ENCODE measurements at regions not wholly inside any gene's neighbourhood (a gene's known extent, or its start where the extent isn't known, plus 50 kb on each side); places are given as distances from the start of the nearest gene placed in this dataset.

DNA sequence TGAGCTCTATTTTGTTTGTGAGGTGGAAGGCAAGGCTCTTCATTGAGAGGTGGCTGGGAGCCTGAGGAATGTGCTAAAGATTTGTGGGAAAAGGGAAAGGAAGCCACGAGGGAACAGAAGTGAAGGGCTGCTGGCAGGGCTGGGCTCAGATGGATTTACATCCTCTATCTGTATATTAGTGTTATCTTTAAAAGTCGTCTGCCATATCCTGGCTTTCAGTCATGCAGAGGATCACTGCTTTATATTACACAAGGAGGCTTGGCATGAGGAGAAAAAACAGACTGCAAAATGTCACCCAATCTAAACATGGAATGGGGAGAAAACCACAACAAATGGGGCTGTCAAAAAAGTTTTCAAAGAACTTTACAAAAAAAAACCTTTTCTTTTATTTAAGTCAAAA, 434.4 kb downstream of the HRH4 start:
- Mint-ChIP-seq H3K9me3 (peaks cover 6% of the 10 kb centered on the region), H3K27me3 (peaks cover 15% of the 10 kb centered on the region), H3K4me3 (no peak overlapping the region), H3K27ac (ENCODE audit: low read depth) (no peak overlapping the region), H3K4me1 (no peaks in the 10 kb centered on the region), H3K36me3 (ENCODE audit: insufficient read depth) (no peaks in the 10 kb centered on the region)
- DNase-seq (ENCODE audit: low spot score in 2 of 2): no peak
- no peak for ATAC-seq (replicated peaks; ENCODE audit: extremely low read depth, poor library complexity, severe bottlenecking)

DNA sequence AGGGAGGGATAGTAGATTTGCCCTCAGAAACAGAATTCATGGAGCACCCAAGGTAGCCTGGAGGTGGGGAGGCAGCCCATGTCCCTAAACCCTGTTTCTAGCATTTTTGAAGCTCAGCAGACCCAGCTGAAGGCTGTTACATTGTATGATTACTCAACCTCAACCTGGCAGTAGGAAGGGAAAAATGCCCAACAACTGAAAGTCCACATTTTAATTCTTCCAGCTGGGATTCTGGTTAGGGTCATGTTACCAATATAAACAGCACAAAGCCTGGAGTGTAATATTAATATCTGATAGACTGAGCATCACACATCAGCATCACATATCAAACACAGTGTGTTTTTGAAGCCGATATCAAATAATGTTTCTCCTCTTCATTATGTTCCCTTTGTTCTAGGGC, 437.0 kb downstream of the HRH4 start:
- Mint-ChIP-seq H3K27me3 (peaks cover 25% of the 10 kb centered on the region), H3K4me1 (no peaks in the 10 kb centered on the region), H3K4me3 (no peak overlapping the region), H3K36me3 (ENCODE audit: insufficient read depth) (no peaks in the 10 kb centered on the region), H3K27ac (ENCODE audit: low read depth) (no peak overlapping the region), H3K9me3 (peaks cover 13% of the 10 kb centered on the region)
- DNase-seq (ENCODE audit: low spot score in 2 of 2) (no peak), ATAC-seq (replicated peaks; ENCODE audit: extremely low read depth, poor library complexity, severe bottlenecking) (no peak)

DNA sequence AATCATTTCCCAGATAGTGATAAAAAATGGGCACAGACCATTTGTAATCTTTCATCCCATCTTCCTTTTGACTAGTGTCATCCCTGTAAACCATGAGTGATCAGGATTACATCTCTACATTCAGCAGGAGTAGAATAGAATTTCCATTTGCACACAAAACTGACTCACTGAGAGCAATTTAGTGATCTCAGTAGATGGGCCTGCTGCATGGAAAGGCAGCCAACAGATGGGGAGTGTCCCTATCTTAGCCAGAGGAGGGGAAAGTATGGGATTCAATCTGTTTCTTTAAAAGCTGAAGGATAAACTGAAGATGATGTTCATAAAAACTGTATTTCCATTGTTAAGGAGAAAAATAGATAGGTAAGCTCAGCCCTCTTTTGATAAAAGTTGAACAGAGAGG, 441.7 kb downstream of the ZNF521 start:
- H3K36me3 Mint-ChIP-seq (ENCODE audit: insufficient read depth): no peaks in the 10 kb centered on the region
- no peaks in the 10 kb centered on the region for H3K27me3 Mint-ChIP-seq
- no peaks in the 10 kb centered on the region for H3K4me1 Mint-ChIP-seq
- no peak for ATAC-seq (replicated peaks; ENCODE audit: extremely low read depth, poor library complexity, severe bottlenecking)
- H3K9me3 Mint-ChIP-seq: no peaks in the 10 kb centered on the region
- no peak for DNase-seq (ENCODE audit: low spot score in 2 of 2)
- H3K27ac Mint-ChIP-seq (ENCODE audit: low read depth): no peak overlapping the region
- H3K4me3 Mint-ChIP-seq: no peak overlapping the region

DNA sequence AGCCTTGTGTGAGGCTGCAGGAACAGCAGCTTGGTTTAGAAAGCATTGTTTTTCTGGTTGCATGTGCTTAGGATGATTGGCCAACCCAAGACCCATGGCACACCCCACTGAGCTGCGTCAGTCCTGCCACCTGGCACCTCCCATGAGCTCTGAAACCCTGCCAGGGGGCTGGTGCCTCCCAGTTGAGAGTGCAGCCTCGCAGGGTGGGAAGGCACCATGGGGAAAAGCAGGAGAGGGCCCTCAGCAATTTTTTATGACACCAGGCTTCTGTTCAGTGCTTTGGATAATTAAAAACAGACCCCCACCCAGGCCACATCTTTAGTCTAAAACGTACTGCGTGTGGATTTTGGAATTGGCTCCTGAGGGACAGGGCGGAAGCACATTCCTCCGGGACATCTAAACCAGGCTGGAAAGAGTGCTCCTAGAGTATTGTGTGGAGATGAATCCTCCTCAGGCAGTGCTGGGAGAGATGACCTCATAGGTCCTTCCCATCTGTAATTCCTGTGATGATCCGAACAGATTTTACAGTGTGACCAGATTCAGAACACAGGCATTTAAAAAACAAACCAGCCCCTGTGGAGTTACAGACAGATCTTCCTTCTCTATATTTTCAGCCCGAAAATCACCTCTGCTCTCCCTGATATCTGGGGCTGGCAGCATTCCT, 438.3 kb downstream of the ZNF521 start:
- no peak overlapping the region for H3K4me3 Mint-ChIP-seq
- DNase-seq (ENCODE audit: low spot score in 2 of 2) (no peak), ATAC-seq (replicated peaks; ENCODE audit: extremely low read depth, poor library complexity, severe bottlenecking) (no peak)
- no peak overlapping the region for H3K27ac Mint-ChIP-seq (ENCODE audit: low read depth)
- H3K9me3 Mint-ChIP-seq: no peaks in the 10 kb centered on the region
- no peaks in the 10 kb centered on the region for H3K27me3 Mint-ChIP-seq
- H3K4me1 Mint-ChIP-seq: no peaks in the 10 kb centered on the region
- no peaks in the 10 kb centered on the region for H3K36me3 Mint-ChIP-seq (ENCODE audit: insufficient read depth)

DNA sequence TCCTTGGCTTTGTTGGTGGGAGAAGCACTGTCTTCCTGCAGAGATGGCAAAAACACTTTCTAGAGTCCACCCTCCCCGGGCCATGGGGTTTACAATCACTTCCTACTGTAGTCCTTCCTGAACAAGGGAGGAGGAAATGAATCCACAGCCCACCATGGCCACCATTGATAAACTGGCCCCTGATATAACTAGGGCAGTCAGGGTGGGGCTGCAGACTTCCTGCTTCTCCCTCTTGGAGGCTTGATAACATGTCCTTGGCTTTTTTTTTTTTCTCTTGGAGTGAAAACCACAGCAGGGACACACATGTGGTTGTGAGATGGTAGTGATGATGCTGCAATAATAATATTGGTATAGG, 437.8 kb downstream of the ZNF521 start:
- Mint-ChIP-seq H3K27me3 (no peaks in the 10 kb centered on the region), H3K36me3 (ENCODE audit: insufficient read depth) (no peaks in the 10 kb centered on the region), H3K27ac (ENCODE audit: low read depth) (no peak overlapping the region), H3K4me3 (no peak overlapping the region), H3K4me1 (no peaks in the 10 kb centered on the region), H3K9me3 (no peaks in the 10 kb centered on the region)
- DNase-seq (ENCODE audit: low spot score in 2 of 2): no peak
- no peak for ATAC-seq (replicated peaks; ENCODE audit: extremely low read depth, poor library complexity, severe bottlenecking)

DNA sequence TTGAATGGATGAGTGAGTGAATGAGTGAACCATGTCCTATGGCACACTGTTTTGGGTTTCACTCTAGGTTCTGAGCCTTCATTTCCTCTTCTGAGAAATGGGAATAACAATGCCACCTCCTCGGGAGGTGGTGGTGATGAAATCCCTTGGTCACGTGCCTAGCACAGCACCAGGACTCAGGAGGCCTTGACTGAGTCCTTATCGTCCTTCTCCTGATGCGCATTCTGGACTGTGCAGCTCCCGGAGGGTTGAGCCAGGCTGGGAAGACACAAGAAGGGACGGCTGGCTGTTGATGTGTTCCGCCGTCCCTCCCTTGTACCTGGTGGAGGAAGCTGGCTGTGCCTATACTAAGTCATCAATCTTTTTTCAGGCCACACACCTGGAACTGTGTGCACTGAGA, 437.3 kb downstream of the ZNF521 start:
- ATAC-seq (replicated peaks; ENCODE audit: extremely low read depth, poor library complexity, severe bottlenecking) (no peak), DNase-seq (ENCODE audit: low spot score in 2 of 2) (no peak)
- Mint-ChIP-seq H3K27ac (ENCODE audit: low read depth) (no peak overlapping the region), H3K4me1 (no peaks in the 10 kb centered on the region), H3K27me3 (no peaks in the 10 kb centered on the region), H3K9me3 (no peaks in the 10 kb centered on the region), H3K4me3 (no peak overlapping the region), H3K36me3 (ENCODE audit: insufficient read depth) (no peaks in the 10 kb centered on the region)

DNA sequence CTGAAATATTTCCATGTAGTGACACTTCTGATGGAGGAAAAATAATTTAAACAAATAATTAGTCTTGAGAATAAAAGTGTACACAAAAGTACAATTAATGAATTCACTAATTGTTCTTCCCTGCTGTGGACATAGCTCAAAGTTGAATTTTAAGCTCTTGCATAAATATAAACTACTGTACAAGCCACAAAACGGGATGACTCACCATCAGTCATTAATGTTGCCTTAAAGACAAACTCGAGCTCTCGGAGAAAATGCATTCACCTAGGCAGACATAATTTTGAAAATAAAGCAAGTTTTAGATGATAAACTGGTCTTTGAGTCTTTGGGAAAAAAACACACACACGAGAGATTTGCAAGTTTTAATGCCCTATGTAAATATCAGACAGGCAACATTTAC, 436.4 kb downstream of the ZNF521 start:
- no peak for ATAC-seq (replicated peaks; ENCODE audit: extremely low read depth, poor library complexity, severe bottlenecking)

DNA sequence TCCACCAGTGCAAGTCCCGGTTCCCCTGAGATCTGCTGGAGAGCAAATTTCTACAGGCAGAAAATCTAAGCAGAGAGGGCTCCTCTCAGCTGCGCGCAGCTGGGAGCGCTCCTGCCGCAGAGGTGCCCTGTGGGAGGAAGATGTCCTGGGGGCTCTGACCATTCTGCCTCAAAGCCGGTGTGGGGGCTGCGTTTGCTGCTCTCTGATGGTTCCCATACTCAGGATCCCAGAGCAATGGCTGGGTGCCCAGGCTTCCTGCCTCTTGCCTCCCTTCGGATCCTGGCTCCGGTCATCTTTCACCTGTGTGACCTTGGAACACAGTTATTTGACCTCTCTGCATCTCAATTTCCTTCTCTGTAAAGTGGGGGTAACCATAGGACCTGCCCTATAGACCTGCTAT, 434.2 kb downstream of the ZNF521 start:
- Mint-ChIP-seq H3K4me3 (no peak overlapping the region), H3K9me3 (no peaks in the 10 kb centered on the region), H3K36me3 (ENCODE audit: insufficient read depth) (no peaks in the 10 kb centered on the region), H3K4me1 (no peaks in the 10 kb centered on the region), H3K27me3 (no peaks in the 10 kb centered on the region), H3K27ac (ENCODE audit: low read depth) (no peak overlapping the region)
- DNase-seq (ENCODE audit: low spot score in 2 of 2): no peak
- no peak for ATAC-seq (replicated peaks; ENCODE audit: extremely low read depth, poor library complexity, severe bottlenecking)

More for the DNA sequence above, 436.4 kb downstream of the ZNF521 start:
- no peaks in the 10 kb centered on the region for H3K4me1 Mint-ChIP-seq
- no peaks in the 10 kb centered on the region for H3K9me3 Mint-ChIP-seq
- no peaks in the 10 kb centered on the region for H3K36me3 Mint-ChIP-seq (ENCODE audit: insufficient read depth)
- no peak for DNase-seq (ENCODE audit: low spot score in 2 of 2)
- no peaks in the 10 kb centered on the region for H3K27me3 Mint-ChIP-seq
- H3K4me3 Mint-ChIP-seq: no peak overlapping the region
- H3K27ac Mint-ChIP-seq (ENCODE audit: low read depth): no peak overlapping the region

DNA sequence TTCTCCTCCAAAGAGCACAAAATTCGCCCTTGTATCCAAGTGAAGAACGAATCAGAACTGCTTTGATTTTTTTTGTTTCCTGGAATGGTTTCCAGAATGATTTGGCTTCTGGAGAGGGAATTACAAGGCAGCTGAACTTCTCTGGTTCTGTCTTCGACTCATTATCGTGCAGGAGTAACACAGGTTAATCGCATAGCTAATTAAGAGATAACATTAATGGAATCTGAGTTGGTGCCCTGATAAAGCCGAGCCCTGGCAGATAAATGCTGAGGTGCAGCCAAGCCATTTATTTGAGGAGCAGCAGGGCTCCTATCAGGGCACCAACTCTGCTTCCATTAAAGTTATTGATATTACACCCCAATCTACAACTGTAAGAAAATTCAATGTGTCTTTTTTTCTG, 433.7 kb downstream of the ZNF521 start:
- no peaks in the 10 kb centered on the region for H3K4me1 Mint-ChIP-seq
- no peak for DNase-seq (ENCODE audit: low spot score in 2 of 2)
- H3K27ac Mint-ChIP-seq (ENCODE audit: low read depth): no peak overlapping the region
- H3K27me3 Mint-ChIP-seq: peaks cover 3% of the 10 kb centered on the region
- ATAC-seq (replicated peaks; ENCODE audit: extremely low read depth, poor library complexity, severe bottlenecking): no peak
- no peaks in the 10 kb centered on the region for H3K9me3 Mint-ChIP-seq
- no peak overlapping the region for H3K4me3 Mint-ChIP-seq
- H3K36me3 Mint-ChIP-seq (ENCODE audit: insufficient read depth): no peaks in the 10 kb centered on the region

DNA sequence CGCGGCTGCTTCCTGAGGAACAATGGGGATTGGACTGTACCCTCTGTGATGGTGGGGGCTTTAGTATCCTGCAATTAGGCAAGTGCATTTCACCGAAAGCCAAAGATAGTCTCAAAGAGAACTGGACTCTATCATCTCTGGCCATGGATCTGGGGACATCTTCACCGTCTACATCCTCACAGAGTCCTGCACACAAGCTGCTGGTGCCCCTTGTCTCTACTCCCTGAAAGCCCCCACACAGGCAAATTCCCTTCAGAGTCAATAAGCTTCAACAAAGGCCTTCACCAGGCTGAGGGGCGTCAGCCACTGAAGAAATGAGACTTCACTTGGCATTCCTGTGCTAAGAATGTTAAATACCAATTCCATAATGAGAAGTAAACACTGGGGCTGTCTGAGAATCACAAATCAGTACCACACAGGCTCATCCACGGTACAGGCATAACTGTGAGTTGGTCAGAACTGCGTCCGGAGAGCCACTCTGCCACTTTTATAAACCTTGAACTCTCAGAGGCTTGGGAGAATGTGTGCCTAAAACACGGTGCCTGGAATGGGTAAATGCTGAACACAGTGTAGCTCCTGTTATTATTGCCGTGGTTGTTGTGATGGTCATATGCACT, 432.7 kb downstream of the ZNF521 start:
- H3K9me3 Mint-ChIP-seq: no peaks in the 10 kb centered on the region
- H3K4me1 Mint-ChIP-seq: no peaks in the 10 kb centered on the region
- H3K4me3 Mint-ChIP-seq: no peak overlapping the region
- ATAC-seq (replicated peaks; ENCODE audit: extremely low read depth, poor library complexity, severe bottlenecking): no peak
- H3K27ac Mint-ChIP-seq (ENCODE audit: low read depth): no peak overlapping the region
- no peak for DNase-seq (ENCODE audit: low spot score in 2 of 2)
- H3K36me3 Mint-ChIP-seq (ENCODE audit: insufficient read depth): no peaks in the 10 kb centered on the region
- peaks cover 14% of the 10 kb centered on the region for H3K27me3 Mint-ChIP-seq

DNA sequence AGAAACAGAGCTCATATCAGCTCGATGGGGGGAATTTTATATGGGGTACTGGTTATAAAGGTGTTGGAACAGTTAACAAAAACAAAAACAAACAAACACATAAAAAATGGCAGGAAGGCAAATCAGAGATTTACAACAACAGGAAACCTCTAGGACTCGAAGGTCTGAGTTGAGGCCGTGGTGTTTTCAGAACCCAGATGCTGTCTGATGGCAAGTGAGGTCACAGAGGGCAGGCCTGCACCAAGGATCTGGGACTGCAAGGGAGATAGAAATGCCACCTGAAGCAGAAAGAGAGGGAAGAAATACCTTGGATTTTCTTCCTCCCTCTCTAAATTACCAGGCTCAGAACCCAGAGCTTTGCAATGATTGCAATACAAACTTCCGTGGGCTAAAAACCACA, 429.5 kb downstream of the ZNF521 start:
- H3K36me3 Mint-ChIP-seq (ENCODE audit: insufficient read depth): no peaks in the 10 kb centered on the region
- ATAC-seq (replicated peaks; ENCODE audit: extremely low read depth, poor library complexity, severe bottlenecking): no peak
- peaks cover 17% of the 10 kb centered on the region for H3K27me3 Mint-ChIP-seq
- H3K27ac Mint-ChIP-seq (ENCODE audit: low read depth): no peak overlapping the region
- no peak overlapping the region for H3K4me3 Mint-ChIP-seq
- no peak for DNase-seq (ENCODE audit: low spot score in 2 of 2)
- H3K9me3 Mint-ChIP-seq: no peaks in the 10 kb centered on the region
- H3K4me1 Mint-ChIP-seq: no peaks in the 10 kb centered on the region

DNA sequence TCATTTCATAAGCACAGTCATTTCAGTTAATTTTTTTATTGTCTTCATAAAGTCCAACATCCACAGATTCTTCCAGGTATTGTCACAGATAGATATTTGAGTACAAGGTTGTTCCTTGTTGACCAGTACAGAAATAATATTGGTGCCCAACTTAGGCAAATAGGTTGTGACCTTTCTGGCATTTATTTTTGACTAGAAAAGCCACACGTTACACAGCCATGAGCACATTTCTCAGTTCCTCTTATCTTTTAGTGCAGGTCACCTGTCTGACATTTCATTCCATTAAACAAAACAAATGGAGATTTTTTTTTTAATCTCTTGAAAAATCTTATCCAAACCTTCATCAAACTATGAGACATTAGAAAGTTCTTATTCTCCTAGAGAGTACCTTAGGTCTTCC, 428.8 kb downstream of the ZNF521 start:
- DNase-seq (ENCODE audit: low spot score in 2 of 2) (no peak), ATAC-seq (replicated peaks; ENCODE audit: extremely low read depth, poor library complexity, severe bottlenecking) (no peak)
- Mint-ChIP-seq H3K27ac (ENCODE audit: low read depth) (no peak overlapping the region), H3K9me3 (no peaks in the 10 kb centered on the region), H3K4me1 (no peaks in the 10 kb centered on the region), H3K36me3 (ENCODE audit: insufficient read depth) (no peaks in the 10 kb centered on the region), H3K4me3 (no peak overlapping the region), H3K27me3 (peaks cover 17% of the 10 kb centered on the region)

DNA sequence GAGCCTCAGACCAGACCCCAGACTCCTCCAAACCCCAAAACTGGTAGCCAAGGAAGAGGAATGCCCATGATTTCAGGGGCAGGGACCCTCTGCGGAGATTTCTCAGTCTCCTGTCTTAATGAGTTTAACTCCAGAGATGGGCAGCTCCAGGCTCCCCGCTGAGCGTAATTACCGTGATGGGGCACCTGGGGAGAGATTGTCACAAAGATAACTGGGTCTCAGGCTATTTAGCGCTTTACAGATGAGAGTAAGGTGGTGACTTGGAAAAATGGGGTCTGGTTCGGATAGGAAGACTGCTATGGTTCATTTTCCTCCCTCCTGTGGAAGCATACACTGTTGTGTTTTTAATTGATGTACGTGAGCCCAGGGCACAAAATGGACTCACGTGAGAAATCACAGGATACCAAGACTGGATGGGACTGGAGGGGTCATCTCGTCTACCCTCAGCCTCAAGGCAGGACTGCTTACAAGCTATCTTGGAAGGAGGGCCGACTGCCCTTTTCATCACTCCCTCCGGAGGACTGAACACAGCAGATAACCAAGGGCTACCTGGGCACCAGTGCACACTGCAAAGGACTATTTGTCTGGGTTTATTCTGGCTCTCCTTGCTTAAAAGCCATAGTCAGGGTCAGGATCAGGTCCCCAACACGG, 427.8 kb downstream of the ZNF521 start:
- no peaks in the 10 kb centered on the region for H3K4me1 Mint-ChIP-seq

More for the DNA sequence above, 427.8 kb downstream of the ZNF521 start:
- no peak for DNase-seq (ENCODE audit: low spot score in 2 of 2)
- Mint-ChIP-seq H3K4me3 (no peak overlapping the region), H3K27me3 (peaks cover 17% of the 10 kb centered on the region), H3K27ac (ENCODE audit: low read depth) (no peak overlapping the region), H3K36me3 (ENCODE audit: insufficient read depth) (no peaks in the 10 kb centered on the region), H3K9me3 (no peaks in the 10 kb centered on the region)
- ATAC-seq (replicated peaks; ENCODE audit: extremely low read depth, poor library complexity, severe bottlenecking): no peak

Data from central memory CD8-positive, alpha-beta T cell (primary cell).